Activated CD4-positive, alpha-beta T cell treated with anti-CD3 and anti-CD28 coated beads, Interleukin-2, amount 10 ng/mL, durations not matched to agents 7 days and 5 days (primary cell): ENCODE measurements at regions not wholly inside any gene's neighbourhood (a gene's known extent, or its start where the extent isn't known, plus 50 kb on each side); places are given as distances from the start of the nearest gene placed in this dataset.
"Not testable (repeated sequence)": the region's sequence is repeated elsewhere in the genome, so short reads cannot be mapped to it uniquely, and the experiment has no call there.

Experiments used
- CTCF ChIA-PET: fragments of 350-600 bp; sonication (Branson Sonifier 250); formaldehyde crosslinking; loops from one replicate; lab custom pipeline; 2021; ENCODE audit warnings: antibody characterized with exemption; lab: Charles Lee
- POLR2A ChIA-PET: fragments of 350-600 bp; sonication (Branson Sonifier 250); formaldehyde crosslinking; loops from one replicate; lab custom pipeline; 2021; ENCODE audit warnings: antibody characterized with exemption; lab: Charles Lee
- DNase-seq: peaks from one replicate; pipeline ENCODE4 v3.0.0-alpha.2; 2020
- H3K27ac Mint-ChIP-seq: one replicate; pipeline ENCODE4 v1.8.0; 2021; ENCODE audit warnings: mild to moderate bottlenecking, moderate library complexity, mixed read lengths
- H3K27me3 Mint-ChIP-seq: one replicate; pipeline ENCODE4 v1.8.0; 2021; ENCODE audit warnings: mixed read lengths
- H3K36me3 Mint-ChIP-seq: one replicate; pipeline ENCODE4 v1.8.0; 2021; ENCODE audit warnings: low read depth, mixed read lengths
- H3K4me1 Mint-ChIP-seq: one replicate; pipeline ENCODE4 v1.8.0; 2021; ENCODE audit warnings: mixed read lengths
- H3K4me3 Mint-ChIP-seq: one replicate; pipeline ENCODE4 v1.8.0; 2021; ENCODE audit warnings: mild to moderate bottlenecking, moderate library complexity, mixed read lengths
- H3K9me3 Mint-ChIP-seq: one replicate; pipeline ENCODE4 v1.8.0; 2021; ENCODE audit warnings: mixed read lengths

DNA sequence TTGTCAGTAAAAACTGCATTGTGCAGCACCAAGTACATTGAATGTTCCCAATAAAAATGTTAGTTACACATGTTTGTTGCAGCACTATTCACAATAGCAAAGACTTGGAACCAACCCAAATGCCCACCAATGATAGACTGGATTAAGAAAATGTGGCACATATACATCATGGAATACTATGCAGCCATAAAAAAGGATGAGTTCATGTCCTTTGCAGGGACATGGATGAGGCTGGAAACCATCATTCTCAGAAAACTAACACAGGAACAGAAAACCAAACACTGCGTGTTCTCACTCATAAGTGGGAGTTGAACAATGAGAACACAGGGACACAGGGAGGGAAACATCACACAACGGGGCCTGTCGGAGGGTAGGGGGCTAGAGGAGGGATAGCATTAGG, 401.3 kb upstream of the NR5A2 start:
- DNase-seq, H3K27ac Mint-ChIP-seq, H3K4me1 Mint-ChIP-seq, CTCF ChIA-PET, H3K27me3 Mint-ChIP-seq, H3K4me3 Mint-ChIP-seq, POLR2A ChIA-PET, H3K36me3 Mint-ChIP-seq, H3K9me3 Mint-ChIP-seq: not testable (repeated sequence)

GRCh38 chr1:199629624-199630023, 397.9 kb upstream of the NR5A2 start:
- H3K4me1 Mint-ChIP-seq = peaks cover 8% of the 10 kb centered on the region
- POLR2A ChIA-PET = no interaction called here
- CTCF ChIA-PET = interaction anchor here (0.6 kb wide), 1 partner anchor 62 kb away, joined by 6 read pairs; no protein-coding TSS in a partner anchor
- no peak overlapping the region for H3K4me3 Mint-ChIP-seq
- no peak overlapping the region for H3K27ac Mint-ChIP-seq
- no peaks in the 10 kb centered on the region for H3K36me3 Mint-ChIP-seq
- DNase-seq = no peak
- H3K9me3 Mint-ChIP-seq = peaks cover 5% of the 10 kb centered on the region
- peaks cover 4% of the 10 kb centered on the region for H3K27me3 Mint-ChIP-seq

GRCh38 chr1:199639453-199639852, 388.1 kb upstream of the NR5A2 start:
- Mint-ChIP-seq H3K4me3 (no peak overlapping the region), H3K9me3 (peaks cover 8% of the 10 kb centered on the region), H3K27me3 (peaks cover 14% of the 10 kb centered on the region), H3K27ac (no peak overlapping the region), H3K36me3 (no peaks in the 10 kb centered on the region), H3K4me1 (no peaks in the 10 kb centered on the region)
- CTCF ChIA-PET = interaction anchor here (0.6 to 0.8 kb wide), 2 partner anchors 11 to 482 kb away, joined by 3 to 5 read pairs; no protein-coding TSS in a partner anchor
- POLR2A ChIA-PET = no interaction called here
- DNase-seq = no peak

DNA sequence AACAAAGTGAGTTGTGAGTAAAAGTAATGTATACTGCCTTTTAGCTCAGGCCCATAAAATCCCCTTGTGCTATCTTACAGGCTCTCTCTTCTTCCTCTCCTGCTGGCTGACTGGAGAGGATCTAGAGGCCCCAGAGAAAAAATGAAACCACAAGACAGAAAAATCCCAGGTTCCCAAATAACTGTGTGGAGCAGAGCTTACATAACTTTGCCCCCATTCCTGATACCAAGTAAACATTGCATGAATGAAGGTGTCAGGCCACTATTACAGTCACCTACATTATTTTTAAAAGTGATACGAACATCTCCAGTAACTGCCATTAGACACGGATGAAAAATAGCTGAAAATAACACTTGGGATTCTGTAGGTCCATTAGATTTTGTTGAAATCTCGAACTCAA, 386.0 kb upstream of the NR5A2 start:
- Mint-ChIP-seq H3K36me3 (no peaks in the 10 kb centered on the region), H3K27me3 (peaks cover 8% of the 10 kb centered on the region), H3K27ac (no peak overlapping the region), H3K4me1 (no peaks in the 10 kb centered on the region), H3K4me3 (no peak overlapping the region), H3K9me3 (peaks cover 3% of the 10 kb centered on the region)
- DNase-seq = no peak
- ChIA-PET POLR2A (no interaction called here), CTCF (no interaction called here)

- no peak overlapping the region for H3K27ac Mint-ChIP-seq
- CTCF ChIA-PET = no interaction called here
- H3K4me3 Mint-ChIP-seq = no peak overlapping the region
- POLR2A ChIA-PET = no interaction called here
- peaks cover 2% of the 10 kb centered on the region for H3K27me3 Mint-ChIP-seq
- H3K4me1 Mint-ChIP-seq = no peaks in the 10 kb centered on the region
- H3K9me3 Mint-ChIP-seq = peaks cover 7% of the 10 kb centered on the region
- DNase-seq = no peak
- no peaks in the 10 kb centered on the region for H3K36me3 Mint-ChIP-seq
These were observed 382.6 kb upstream of the NR5A2 start for GRCh38 chr1:199644912-199645311.

DNA sequence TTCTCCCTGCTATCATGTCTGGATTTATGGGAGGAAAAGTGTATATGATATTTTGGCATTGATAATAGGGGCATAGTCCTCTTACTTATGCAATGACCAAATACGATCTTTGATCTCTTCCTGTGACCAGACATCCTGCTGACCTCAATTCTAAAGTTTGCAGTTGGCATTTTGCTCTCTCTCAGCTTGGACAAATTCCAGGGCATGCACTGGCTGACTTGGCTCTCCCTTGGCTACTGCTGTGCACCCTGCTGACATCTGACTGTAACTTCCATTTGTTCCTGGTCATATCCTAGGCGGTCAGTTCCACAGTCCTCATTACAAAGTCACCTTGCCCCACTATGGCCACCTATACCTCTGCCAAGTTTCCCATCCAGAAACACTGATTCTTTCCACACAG, 380.7 kb upstream of the NR5A2 start:
- H3K36me3 Mint-ChIP-seq = no peaks in the 10 kb centered on the region
- no peaks in the 10 kb centered on the region for H3K4me1 Mint-ChIP-seq
- peaks cover 7% of the 10 kb centered on the region for H3K9me3 Mint-ChIP-seq
- POLR2A ChIA-PET = no interaction called here
- no peak overlapping the region for H3K4me3 Mint-ChIP-seq
- CTCF ChIA-PET = no interaction called here
- no peak for DNase-seq
- H3K27me3 Mint-ChIP-seq = peaks cover 2% of the 10 kb centered on the region
- no peak overlapping the region for H3K27ac Mint-ChIP-seq

DNA sequence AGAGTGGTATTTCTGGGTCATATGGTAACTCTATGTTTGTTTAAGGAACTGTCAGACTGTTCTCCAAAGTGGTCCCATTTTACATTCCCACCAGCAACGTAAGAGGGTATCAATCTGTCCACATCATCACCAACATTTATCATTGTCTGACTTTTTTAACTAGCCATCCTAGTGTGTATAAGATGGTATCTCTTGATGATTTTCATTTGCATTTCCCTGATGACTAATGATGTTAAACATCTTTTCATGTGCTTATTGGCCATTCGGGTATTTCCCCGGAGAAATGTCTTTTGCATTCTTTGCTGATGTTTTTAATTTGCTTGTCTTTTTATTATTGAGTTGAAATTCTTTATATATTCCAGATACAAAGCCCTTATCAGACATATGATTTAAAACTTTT, 370.1 kb upstream of the NR5A2 start:
- CTCF ChIA-PET = no interaction called here
- Mint-ChIP-seq H3K27ac (no peak overlapping the region), H3K36me3 (no peaks in the 10 kb centered on the region), H3K4me1 (no peaks in the 10 kb centered on the region), H3K27me3 (peaks cover 11% of the 10 kb centered on the region), H3K4me3 (no peak overlapping the region), H3K9me3 (no peaks in the 10 kb centered on the region)
- DNase-seq = no peak
- POLR2A ChIA-PET = no interaction called here

DNA sequence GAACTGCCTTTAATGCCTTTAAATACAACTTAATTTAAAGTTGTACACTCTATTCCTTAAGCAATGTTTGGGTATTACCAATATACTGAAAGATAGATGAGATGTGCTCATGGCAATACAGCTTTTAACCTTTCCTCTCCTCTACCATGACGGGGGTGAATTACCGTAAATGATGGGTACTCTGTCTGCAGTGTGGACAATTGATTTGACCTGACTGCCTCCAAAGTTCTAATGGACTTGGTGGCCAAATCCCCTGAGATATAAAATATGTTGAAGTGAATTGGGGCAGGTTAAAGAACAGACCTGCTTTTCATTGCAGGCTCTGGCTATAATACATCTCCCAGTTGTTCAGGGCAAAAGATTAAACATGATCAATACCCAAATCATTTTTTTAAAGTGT, 367.4 kb upstream of the NR5A2 start:
- Mint-ChIP-seq H3K4me3 (no peak overlapping the region), H3K9me3 (no peaks in the 10 kb centered on the region), H3K27ac (no peak overlapping the region), H3K4me1 (no peaks in the 10 kb centered on the region), H3K36me3 (no peaks in the 10 kb centered on the region), H3K27me3 (peaks cover 15% of the 10 kb centered on the region)
- ChIA-PET CTCF (no interaction called here), POLR2A (no interaction called here)
- DNase-seq = no peak

DNA sequence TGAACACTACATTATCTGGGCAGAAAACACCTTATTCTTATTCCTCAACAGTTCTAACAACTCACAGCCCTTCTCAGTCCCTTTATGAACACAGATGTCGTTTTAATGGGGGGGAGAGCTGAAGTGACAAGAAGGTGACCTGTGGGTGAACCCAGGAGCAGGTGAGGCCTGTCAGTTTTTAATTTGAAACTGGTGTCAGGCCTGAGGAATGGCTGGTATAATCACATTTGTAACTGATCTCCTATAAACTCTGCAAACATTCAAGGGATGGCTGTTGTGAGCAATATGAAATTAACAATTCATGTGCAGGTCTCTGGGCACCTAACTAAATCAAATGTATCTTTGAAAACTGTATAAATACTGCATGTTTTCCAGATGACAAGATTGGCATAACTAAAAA, 362.1 kb upstream of the NR5A2 start:
- CTCF ChIA-PET = no interaction called here
- no peaks in the 10 kb centered on the region for H3K36me3 Mint-ChIP-seq
- no peak overlapping the region for H3K27ac Mint-ChIP-seq
- DNase-seq = no peak
- no peak overlapping the region for H3K4me3 Mint-ChIP-seq
- POLR2A ChIA-PET = no interaction called here
- no peaks in the 10 kb centered on the region for H3K9me3 Mint-ChIP-seq
- no peaks in the 10 kb centered on the region for H3K4me1 Mint-ChIP-seq
- H3K27me3 Mint-ChIP-seq = peaks cover 7% of the 10 kb centered on the region

GRCh38 chr1:199667089-199667488, 360.4 kb upstream of the NR5A2 start:
- POLR2A ChIA-PET = no interaction called here
- Mint-ChIP-seq H3K27ac (no peak overlapping the region), H3K27me3 (peaks cover 6% of the 10 kb centered on the region), H3K4me3 (no peak overlapping the region), H3K4me1 (no peaks in the 10 kb centered on the region), H3K9me3 (no peaks in the 10 kb centered on the region), H3K36me3 (no peaks in the 10 kb centered on the region)
- CTCF ChIA-PET = no interaction called here
- no peak for DNase-seq

DNA sequence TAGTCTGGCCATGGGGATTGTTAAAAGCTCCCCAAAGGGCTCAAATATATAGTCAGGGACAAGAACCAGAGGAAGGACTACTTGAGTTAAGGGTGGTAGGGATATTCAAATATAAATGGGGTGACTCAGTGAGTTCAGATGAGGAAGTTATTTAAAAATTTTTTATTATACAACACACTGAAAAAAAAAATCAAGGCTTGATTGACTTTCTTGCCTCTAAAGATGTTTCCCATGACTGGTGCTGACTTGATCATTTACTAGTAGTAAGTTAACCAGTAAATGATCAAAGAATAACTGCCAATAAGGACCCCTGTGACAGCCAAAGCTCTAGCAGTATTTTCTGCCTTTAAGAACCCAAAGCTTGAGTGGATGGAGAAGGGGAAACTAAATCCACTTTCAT, 357.6 kb upstream of the NR5A2 start:
- Mint-ChIP-seq H3K27me3 (peaks cover 6% of the 10 kb centered on the region), H3K9me3 (no peaks in the 10 kb centered on the region), H3K27ac (no peak overlapping the region), H3K4me3 (no peak overlapping the region), H3K36me3 (no peaks in the 10 kb centered on the region), H3K4me1 (no peaks in the 10 kb centered on the region)
- POLR2A ChIA-PET = no interaction called here
- CTCF ChIA-PET = no interaction called here
- DNase-seq = no peak

GRCh38 chr1:199671684-199672083, 355.8 kb upstream of the NR5A2 start:
- H3K4me3 Mint-ChIP-seq = no peak overlapping the region
- no peaks in the 10 kb centered on the region for H3K4me1 Mint-ChIP-seq
- no peaks in the 10 kb centered on the region for H3K9me3 Mint-ChIP-seq
- no peaks in the 10 kb centered on the region for H3K36me3 Mint-ChIP-seq
- CTCF ChIA-PET = no interaction called here
- no peak for DNase-seq
- no peak overlapping the region for H3K27ac Mint-ChIP-seq
- H3K27me3 Mint-ChIP-seq = peaks cover 7% of the 10 kb centered on the region
- POLR2A ChIA-PET = no interaction called here

DNA sequence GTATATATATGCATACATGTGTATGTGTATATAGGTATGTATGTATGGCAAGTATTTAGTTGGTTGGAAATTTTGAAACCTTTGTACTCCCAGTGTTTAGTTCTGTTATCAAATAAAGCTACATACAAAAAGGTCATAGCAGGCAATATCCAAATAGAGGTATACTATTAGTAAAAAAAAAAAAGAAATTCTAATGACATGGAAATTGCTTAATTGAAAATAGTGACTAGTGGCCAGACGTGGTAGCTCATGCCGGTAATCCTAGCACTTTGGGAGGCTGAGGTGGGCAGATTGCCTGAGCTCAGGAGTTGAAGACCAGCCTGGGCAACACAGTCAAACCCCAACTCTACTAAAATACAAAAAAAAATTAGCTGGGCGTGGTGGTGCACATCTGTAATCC, 351.6 kb upstream of the NR5A2 start:
- H3K27ac Mint-ChIP-seq = no peak overlapping the region
- no peaks in the 10 kb centered on the region for H3K9me3 Mint-ChIP-seq
- no peaks in the 10 kb centered on the region for H3K36me3 Mint-ChIP-seq
- no peak for DNase-seq
- ChIA-PET CTCF (interaction anchor here (0.6 kb wide), 2 partner anchors 349 to 1523 kb away, joined by 3 to 7 read pairs; no protein-coding TSS in a partner anchor), POLR2A (no interaction called here)
- H3K4me3 Mint-ChIP-seq = no peak overlapping the region
- no peaks in the 10 kb centered on the region for H3K4me1 Mint-ChIP-seq
- peaks cover 10% of the 10 kb centered on the region for H3K27me3 Mint-ChIP-seq

- ChIA-PET POLR2A (no interaction called here), CTCF (interaction anchor here (1.1 kb wide), 1 partner anchor 13 kb away, joined by 4 read pairs; no protein-coding TSS in a partner anchor)
- no peak overlapping the region for H3K4me3 Mint-ChIP-seq
- no peak for DNase-seq
- no peaks in the 10 kb centered on the region for H3K9me3 Mint-ChIP-seq
- no peaks in the 10 kb centered on the region for H3K36me3 Mint-ChIP-seq
- no peak overlapping the region for H3K27ac Mint-ChIP-seq
- H3K27me3 Mint-ChIP-seq = peaks cover 10% of the 10 kb centered on the region
- no peaks in the 10 kb centered on the region for H3K4me1 Mint-ChIP-seq
These were observed 348.7 kb upstream of the NR5A2 start for GRCh38 chr1:199678771-199679170.
